GM19240 (cell line): ENCODE measurements at regions not wholly inside any gene's neighbourhood (a gene's known extent, or its start where the extent isn't known, plus 50 kb on each side); places are given as distances from the start of the nearest gene placed in this dataset.

ENCODE experiments used
- DNase-seq: peaks from one replicate; pipeline ENCODE4 v3.0.0; 2011; ENCODE audit warnings: low spot score; ENCODE audit not compliant: insufficient read length

DNA sequence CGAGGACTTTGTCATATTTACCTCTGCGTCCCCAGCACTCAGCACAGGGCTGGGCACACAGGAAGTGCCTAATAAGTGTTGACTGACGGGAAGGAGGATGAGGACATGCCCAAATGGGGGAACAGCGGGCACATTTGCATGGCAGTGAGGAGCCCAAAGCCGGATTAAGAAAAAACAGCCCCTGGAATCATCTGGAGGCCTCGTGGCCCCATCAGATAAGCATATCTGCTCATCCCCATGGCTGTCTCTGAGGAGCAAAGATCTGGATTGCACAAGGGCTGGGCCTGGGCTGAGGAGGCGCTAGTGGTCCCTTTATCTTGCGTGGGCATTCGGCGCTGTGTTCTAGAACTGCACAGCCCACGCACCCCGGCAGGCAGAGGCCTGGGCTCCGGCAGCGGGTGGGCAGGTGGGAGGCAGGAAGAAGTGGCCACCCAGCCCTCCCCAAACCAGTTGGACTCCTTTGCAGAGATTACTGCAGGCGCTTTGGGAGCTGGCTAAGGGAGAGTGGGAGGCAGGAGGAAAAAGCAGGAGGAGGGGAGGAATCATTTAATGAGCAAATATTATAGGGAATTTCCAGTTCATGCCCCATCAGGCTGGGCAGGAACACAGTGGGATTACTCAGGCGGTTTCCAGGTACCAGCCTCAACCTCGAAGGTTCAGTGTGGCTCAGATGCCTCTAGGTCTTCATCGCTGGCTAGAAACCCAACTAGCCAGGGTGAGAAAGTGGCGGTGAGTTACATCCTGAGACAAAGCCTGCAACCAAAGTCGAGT lies 108.1 kb downstream of the CEBPB start:
- no peak for DNase-seq

DNA sequence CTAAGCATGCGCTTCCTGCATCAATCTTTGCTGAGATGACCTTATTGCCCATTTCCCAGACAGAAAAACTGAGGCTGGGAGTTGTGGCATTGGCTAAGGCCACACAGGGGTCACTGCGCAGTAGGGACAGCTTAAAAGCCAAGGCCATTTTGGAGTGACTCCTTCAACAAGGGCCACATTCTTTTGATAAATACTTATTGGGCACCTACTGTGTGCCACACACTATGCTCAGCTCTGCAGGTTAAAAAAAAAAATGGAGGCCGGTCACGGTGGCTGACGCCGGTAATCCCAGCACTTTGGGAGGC lies 108.6 kb downstream of the CEBPB start:
- no peak for DNase-seq

DNA sequence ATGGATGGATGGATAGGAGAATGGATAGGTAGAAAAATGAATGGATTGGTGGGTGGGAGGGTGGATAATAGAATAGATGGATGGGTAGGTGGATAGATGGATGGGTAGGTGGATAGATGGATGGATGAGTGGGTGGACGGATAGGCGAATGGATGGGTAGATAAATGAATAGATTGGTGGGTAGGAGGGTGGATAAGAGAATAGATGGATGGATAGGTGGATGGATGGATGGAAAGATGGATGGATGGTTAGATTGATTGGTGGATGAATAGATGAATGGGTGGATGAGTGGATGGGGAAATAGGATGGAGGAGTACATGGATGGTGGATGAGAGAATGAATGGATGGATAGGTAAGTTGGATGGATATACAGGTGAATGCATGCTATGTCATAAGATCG lies 110.5 kb downstream of the CEBPB start:
- DNase-seq: no peak

DNA sequence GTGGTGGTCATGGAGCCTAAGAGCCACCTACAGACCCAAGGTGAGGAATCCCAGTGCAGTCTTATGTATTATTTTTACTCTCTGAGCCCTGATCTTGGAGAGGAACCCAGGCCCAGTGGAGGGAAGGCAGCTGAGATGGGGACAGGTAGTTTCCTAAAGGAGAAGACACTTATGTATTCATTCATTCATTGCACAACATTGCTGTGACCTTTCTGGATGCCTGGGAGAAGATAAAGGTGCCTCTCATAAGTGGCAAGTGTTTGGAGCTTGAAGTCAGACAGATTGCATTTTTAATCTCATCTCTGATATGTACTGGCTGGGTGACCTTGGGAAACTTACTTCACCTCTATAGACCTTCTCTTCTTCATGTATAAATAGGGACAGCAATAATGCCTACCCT lies 111.1 kb downstream of the CEBPB start:
- no peak for DNase-seq

DNA sequence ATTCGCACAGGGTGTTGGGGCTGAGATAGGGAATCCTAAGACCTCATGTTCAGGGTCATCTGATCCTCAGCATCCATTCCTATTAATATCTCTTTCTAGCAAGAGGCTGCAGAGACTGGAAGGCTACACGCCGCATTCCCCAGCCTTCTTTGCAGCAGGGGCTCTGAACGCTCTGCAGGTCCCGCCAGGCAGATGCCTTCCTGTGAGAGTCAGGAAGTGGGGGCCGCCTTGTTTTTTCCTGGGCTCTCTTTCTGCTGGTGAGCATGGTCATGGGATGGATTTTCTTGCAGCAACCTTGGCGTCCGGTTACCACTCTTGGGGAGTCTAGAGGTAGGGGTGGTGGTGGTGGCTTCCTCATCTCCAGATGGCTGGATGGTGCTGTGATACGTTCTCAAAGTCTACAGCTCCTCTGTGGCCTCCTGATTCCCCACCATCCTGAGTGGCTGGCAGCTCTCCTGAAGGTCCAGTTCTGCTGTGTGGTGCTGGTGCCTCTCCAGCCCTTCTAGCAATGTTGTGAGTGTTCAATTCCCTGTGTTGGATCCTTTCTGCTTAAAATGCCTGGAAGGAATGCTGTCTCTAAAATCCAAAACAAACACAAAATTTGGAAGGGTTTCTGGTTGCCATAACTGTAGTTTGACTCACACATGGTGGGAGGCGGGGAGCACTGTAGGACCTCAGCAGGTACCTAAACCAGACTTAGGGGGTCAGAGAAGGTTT lies 111.9 kb downstream of the CEBPB start:
- DNase-seq: no peak

DNA sequence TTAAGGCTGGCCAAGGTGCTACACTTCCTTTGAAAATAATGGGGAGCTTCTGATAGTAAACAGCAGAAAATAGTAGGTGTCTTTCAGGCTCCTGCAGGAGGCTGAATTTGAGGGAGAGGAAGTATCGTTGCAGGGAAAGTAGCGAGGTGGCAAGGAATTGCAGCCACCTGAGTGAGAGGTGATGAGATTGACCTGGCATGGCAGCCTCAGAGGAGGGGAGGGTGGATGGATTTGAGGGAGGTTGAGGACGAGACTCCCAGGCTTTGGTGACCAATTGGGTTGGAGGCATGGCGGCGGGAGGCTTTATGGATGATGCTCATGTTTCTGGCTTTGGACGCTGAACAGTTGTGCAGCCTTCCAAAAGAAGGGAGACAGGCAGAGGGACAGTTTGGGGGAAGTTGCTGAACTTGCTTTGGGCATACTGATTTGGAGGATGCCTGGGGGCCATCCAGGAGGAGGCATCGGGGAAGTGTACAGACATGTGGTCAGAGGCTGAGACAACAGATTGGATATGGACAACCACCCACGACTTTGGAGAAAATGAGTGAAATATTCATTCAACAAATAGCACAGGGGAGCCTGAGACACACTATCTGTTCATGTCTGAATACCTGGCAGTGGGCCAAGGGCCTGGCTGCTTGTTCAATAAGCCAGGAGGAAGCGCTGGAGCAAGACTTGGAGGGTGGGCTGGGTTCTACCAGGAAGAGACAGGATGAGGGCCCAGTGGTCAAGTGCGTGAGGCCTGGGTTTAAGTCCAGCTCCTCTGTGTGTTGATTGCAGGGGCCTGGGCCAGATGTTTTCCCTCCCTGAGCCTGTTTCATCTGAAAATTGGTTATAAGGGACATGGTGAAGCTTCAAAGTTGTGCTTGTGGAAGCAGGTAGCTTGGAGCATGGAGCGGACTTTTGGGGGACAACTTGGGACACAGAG lies 113.2 kb downstream of the CEBPB start:
- no peak for DNase-seq

DNA sequence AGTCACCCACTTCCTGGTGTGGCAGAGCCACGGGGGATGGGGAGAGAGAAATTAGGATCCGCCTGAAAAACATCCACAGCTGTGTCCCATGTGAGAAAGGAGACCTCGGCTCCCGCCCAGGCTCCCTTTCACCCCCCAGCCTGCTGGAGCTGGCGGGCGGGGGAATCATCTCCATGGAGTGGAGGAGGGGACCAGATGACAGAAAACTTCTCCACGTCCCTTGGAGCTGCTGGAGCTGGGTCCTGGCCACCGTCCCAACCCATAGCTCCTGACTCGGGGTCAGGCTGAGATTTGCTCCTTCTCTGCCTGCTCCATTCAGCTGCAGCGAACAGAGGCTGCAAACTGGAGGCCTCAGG lies 113.8 kb downstream of the CEBPB start:
- DNase-seq: no peak

DNA sequence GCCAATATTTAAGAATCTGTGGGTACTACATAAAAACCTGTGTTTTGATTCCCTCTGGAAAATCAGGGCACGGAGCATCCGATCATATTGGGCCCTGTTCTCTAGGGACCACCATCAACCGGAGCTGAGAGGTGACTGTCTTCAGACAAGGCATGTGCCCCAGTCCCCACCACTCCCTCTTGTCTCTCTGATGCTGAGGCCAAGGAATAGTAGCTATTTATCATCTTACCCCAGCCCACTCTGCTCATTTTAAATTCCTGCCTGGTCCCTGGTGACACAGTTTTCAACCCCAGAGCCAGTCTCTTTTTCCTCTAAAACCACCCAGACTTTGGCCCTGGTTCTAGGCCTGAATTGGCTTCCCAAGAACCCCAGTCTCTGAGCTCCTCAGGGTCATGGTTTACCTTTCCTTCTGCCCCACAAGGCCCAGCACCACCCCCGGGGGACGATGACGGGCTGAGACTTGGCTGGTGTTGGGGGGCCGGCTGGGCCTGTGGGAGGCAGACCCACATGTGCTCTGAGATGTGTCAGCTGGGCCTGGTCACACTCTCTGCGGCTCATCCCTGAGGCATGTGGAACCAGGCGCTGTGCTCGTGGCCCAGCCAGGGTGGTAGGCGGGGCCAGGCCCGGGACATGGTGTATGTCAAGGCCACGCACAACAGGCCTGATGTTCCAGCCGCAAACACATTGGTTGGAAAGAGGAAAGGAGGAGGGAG lies 114.4 kb downstream of the CEBPB start:
- no peak for DNase-seq

DNA sequence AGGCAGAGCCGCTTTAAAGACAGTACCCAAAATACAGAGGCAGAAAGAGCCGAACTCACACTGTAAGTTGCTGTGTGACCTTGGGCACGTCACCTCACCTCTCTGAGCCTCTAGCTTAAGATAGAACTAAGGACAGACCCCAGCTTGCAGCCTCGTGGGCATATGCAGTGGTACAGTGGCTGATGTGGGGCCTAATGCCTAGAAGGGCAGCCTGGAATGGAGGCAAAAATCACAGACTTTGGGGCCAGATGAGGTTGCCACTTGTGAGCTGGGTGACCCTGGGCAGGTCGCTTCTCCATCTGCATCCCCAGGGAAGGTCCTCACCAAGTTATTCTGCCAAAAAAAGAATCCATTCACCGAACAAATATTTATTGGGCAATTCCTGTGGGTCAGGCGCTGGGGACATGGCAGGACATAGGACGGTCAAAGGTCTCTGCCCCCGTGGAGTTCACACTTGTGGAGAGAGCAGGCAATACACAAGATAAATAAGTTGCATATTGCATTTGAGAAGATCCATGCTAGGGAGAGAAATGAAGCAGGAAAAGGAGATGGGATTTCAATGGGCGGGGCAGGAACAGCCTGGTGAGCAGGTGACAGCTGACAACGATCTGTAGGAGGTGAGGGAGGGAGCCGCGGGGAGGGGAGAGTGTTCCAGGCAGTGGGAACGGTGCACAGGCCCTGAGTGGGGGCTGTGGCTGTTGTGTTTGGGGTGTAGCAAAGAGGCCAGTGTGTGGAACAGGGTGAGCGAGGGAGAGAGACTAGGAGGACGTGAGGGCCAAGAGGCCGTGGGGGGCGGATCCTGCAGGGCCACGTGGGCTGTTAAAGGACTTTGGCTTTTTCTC lies 115.2 kb downstream of the CEBPB start:
- DNase-seq: no peak

DNA sequence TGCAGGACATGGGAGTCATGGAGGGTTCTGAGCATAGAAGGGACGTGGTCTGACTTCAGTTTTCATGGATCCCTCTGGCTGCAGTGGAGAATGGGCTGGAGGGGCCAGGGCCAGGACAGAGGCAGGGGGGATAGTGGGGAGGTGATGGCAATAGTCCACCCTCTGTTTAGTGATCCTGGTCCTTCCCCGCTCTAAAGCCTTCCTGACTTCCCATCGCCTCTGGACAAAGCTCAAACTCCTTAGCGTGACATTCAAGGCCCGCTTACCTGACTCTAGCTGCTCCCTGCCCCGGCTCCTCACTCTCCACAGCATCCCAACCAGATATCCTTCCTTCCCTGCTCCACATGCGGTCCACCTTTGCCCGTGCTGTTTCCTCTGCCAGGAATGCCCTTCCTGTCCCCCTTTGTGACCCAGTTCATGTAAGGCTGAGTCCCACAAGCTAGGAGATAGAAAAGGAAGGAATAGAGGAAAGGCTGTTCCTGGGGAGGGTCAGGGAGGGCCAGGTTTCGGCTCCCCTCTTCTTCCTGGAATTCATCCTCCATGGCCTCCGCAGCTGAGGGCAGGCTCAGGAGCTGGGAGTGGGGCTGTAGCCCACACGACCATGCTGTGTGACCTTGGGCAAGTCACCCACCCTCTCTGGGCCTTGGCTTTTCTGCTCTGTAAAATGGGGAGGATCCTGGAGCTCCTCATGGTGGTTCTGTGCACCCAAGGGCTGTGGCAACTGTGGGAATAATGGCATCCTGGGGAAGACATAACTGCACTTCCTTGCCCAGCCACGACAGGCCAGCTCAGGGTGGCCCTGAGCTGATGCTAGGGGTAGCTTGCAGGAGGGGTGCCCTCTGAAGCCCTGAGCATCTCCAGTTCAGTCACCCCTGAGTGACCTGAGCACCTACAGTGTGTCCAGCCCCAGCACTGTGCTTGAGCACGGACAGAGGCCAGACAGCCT lies 116.1 kb downstream of the CEBPB start:
- no peak for DNase-seq

DNA sequence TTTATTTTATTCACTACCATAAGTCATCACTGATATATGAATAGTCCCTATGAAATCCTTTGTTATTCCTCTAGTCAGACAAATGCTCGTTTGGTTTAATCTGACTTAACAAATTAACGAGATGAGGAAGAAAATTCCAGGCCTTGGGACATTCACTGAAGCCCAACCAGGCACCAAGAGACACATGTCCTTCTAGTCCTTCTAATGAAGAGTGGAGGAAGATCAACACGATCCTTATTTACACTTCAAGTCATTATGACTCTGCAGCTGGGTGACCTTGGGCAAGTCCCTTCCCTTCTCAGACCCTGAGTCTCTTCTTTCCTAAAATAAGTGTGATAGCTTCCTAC lies 117.5 kb downstream of the CEBPB start:
- DNase-seq: no peak

DNA sequence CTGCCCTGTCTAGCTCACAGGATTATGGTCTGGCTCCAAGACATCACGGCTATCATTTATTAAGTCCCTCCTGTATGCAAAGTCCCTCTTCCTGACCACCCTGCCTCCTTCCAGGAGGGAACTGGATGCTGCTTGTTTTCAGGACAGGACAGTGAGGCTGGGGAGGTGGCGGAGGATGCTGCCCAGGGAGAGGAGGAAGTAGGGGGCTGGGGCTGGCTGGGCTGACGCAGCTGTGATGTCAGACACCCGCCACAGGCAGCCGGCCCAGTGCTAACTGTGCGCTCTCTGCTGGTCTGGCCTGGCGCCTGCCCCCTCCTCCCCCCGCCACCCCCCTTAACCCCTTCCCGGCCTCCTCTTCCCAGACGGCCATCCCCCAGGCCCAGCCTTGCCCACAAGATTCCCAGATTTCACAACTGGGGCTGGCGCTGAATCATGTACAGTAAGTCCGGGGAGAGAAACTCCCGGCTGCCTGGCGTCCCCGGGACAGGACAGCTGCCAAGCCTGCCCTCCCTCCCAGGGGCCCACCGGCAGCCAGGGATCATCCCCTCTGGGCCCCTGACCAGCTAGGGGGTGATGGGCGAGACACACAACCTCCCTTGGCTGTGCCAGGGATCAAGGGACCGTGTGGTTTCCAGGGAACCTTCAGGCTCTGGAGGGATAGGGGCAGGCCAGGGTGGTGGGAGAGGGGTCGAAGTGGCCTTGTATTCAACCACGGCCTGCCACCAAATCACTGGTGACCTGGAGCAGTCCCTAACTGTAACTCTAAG lies 118.1 kb downstream of the CEBPB start:
- no peak for DNase-seq

DNA sequence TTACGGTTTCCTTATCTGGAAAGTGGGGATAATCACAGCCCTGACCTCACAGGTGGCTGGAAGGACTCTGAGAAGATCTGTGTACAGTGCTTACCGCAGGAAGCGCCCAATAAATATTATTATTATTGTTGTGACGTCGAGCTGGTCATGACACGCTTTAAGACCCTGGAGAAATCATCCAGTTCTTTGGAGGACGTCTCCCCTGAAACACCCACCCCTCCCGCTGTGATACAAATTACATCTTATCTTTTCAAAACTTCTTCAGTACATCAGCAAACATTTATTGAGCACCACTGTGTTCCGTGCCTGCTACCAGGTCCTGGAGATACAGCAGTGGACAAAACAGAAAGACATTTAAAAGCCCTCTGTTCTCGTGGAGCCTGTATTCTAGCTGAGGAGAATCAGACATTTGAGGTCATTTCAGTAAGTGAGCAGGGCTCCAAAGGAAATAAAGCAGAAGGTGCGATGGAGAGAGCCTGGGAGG lies 118.7 kb downstream of the CEBPB start:
- no peak for DNase-seq

DNA sequence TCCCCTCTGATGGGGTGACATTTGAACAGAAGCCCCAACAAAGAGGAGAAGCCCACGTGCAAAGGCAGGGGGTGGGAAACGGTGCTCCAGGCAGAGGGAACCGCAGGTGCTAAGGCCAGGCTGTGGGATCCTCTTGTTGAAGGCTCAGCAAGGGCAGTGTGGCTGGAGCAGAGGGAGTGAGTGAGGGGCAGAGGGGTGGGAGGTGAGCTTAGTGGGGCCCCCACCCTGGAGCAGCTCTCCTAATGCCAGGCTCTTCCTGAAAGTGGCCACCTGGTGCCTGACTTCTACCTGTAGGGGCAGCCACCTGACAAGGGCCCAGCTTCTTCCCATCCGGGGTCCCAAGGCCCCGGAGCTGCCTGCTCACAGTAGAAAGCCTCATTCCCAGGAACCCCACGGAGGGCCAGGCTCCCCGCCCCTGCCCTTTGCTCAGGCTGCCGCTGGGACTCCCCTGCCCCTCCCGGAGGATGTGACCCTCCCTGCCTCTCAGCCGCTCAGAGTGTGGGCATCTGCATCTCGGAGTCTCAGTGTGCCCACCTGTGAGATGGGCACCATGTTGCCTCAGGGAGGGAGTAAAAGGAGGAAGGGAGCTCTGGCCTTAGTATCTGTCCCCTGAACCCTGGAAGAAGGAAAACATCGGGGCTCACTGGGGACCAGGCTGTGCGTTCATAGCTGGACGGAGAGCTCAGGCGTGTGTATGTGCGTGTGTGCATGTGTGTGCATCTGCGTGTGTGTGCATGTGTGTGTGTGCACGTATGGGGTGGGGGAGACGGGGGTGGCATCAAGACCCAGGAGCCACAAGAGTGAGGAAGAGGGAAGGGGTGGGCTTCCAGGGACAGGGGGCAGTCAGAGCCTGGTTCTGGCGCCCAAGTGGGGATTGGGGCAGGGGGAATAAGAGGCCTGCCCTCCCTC lies 119.4 kb downstream of the CEBPB start:
- no peak for DNase-seq

DNA sequence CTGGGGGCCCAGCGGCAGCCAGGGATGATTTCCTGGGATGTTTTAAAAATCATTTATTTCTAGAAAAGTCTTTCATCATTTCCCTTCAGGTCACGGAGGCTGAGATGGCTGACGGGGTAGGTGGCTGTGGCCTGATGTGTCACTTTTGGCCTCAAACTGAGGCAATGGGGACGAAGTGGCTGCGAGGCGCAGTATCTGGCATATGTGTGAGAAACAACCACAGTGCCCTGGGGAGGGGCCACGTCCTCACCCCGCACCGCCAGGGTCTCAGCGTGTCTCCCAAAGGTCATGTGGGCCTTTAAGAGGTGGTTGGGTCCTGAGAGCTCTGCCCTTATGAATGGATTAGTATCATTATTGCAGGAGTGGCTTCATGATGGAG lies 120.0 kb downstream of the CEBPB start:
- no peak for DNase-seq

DNA sequence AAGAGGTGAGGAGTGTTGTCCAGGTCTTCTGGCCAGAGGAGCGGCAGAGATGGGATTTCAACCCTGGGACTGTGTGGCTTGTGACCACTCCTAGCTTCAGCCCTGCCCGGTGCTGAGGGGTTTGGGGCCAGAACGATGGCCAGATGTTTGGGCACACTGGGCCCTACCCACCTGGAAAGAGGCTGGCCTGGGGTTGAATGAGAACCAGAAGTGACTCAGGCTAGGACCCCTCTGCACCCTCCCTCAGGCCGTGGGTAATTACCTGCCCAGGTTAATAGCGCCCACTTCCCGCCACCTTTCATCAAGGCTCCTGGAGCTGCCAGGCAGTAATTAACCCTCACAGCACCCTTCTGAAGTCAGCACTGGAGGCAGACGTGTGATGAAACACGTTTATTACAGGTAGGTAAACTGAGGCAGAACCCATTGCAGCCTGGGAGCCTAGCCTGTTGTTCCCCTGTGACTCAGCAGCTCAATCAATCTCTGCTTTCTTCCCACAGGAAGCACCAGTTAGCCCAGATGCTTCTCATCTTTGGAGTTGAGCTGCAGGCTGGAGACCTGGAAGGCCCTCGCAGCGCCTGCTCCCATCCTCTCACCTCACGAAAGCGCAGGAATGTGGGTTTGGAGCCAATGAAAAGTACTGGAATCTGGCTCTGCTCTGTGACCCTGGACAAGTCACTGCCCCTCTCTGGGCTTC lies 120.8 kb downstream of the CEBPB start:
- no peak for DNase-seq

DNA sequence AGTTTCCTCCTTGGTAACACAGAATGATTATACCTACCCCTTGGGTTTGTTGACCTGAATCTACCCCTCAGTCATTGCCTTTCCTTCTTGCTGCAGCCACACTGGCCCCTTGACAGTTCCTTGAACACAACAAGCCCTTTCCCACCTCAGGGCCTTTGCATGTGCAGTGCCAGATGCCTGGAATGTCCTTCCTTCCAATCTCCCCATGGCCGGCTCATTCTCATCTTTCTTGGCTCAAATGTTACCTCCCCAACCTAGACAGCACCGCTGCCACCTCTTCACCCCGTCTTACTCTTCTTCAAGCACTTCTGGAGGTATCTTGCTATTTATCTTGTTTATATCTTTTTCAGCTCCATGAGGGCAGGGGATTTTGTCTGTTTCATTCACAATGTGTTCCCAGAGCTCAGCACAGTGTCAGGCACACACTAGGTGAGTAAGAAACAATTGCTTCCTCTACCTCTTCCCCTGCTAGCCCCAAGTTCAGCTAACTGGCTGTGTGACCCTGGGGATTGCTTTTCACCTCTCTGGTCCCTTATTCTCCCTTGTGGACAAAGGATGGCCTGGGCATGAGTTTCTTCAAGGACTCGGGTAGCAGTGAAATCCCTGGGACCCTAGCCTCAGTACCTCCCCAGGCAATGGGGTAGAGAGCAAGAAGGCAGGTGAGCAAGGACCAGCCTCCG lies 121.5 kb downstream of the CEBPB start:
- no peak for DNase-seq
